NCI-H1436 (cell line): ENCODE measurements at regions not wholly inside any gene's neighbourhood (a gene's known extent, or its start where the extent isn't known, plus 50 kb on each side); places are given as distances from the start of the nearest gene placed in this dataset.
"Not testable (repeated sequence)": the region's sequence is repeated elsewhere in the genome, so short reads cannot be mapped to it uniquely, and the experiment has no call there.

Source experiments
- DNase-seq: peaks from one replicate; lab custom pipeline; 2025; lab: John Stamatoyannopoulos, UW

GRCh38 chr13:53405616-53406015 lies 377.0 kb downstream of the OLFM4 start:
- DNase-seq: no peak

GRCh38 chr13:53408306-53408705 lies 379.7 kb downstream of the OLFM4 start:
- DNase-seq: no peak

- DNase-seq: no peak
Observed at GRCh38 chr13:53408847-53409568, 380.4 kb downstream of the OLFM4 start.

GRCh38 chr13:53411463-53411862 lies 382.9 kb downstream of the OLFM4 start:
- peak; percentile 12 for DNase-seq

- no peak for DNase-seq
Observed at GRCh38 chr13:53415135-53415534, 386.5 kb downstream of the OLFM4 start.

GRCh38 chr13:53417601-53418000 lies 389.0 kb downstream of the OLFM4 start:
- no peak for DNase-seq

GRCh38 chr13:53422415-53422814 lies 393.8 kb downstream of the OLFM4 start:
- DNase-seq: no peak

GRCh38 chr13:53436396-53436795 lies 407.8 kb downstream of the OLFM4 start:
- DNase-seq: no peak

GRCh38 chr13:53439439-53440225 lies 411.0 kb downstream of the OLFM4 start:
- no peak for DNase-seq

- DNase-seq: no peak
Observed at GRCh38 chr13:53442979-53443378, 414.4 kb downstream of the OLFM4 start.

GRCh38 chr13:53445686-53446085 lies 417.1 kb downstream of the OLFM4 start:
- no peak for DNase-seq

- no peak for DNase-seq
Observed at GRCh38 chr13:53447456-53447855, 418.8 kb downstream of the OLFM4 start.

GRCh38 chr13:53447863-53448262 lies 419.2 kb downstream of the OLFM4 start:
- no peak for DNase-seq

GRCh38 chr13:53452263-53452808 lies 423.7 kb downstream of the OLFM4 start:
- DNase-seq: not testable (repeated sequence)

GRCh38 chr13:53460796-53461195 lies 432.2 kb downstream of the OLFM4 start:
- DNase-seq: no peak

- no peak for DNase-seq
Observed at GRCh38 chr13:53463106-53463505, 434.5 kb downstream of the OLFM4 start.

GRCh38 chr13:53466576-53466975 lies 438.0 kb downstream of the OLFM4 start:
- DNase-seq: no peak

- DNase-seq: no peak
Observed at GRCh38 chr13:53473397-53473796, 444.8 kb downstream of the OLFM4 start.

GRCh38 chr13:53474878-53475277 lies 446.3 kb downstream of the OLFM4 start:
- no peak for DNase-seq

GRCh38 chr13:53490752-53491151 lies 462.1 kb downstream of the OLFM4 start:
- DNase-seq: no peak

GRCh38 chr13:53494406-53494805 lies 465.8 kb downstream of the OLFM4 start:
- no peak for DNase-seq

GRCh38 chr13:53499576-53500133 lies 471.0 kb downstream of the OLFM4 start:
- no peak for DNase-seq

GRCh38 chr13:53501387-53501786 lies 472.8 kb downstream of the OLFM4 start:
- DNase-seq: no peak
